ENCODE measurements at regions not wholly inside any gene's neighbourhood (a gene's known extent, or its start where the extent isn't known, plus 50 kb on each side); places are given as distances from the start of the nearest gene placed in this dataset.

DNA sequence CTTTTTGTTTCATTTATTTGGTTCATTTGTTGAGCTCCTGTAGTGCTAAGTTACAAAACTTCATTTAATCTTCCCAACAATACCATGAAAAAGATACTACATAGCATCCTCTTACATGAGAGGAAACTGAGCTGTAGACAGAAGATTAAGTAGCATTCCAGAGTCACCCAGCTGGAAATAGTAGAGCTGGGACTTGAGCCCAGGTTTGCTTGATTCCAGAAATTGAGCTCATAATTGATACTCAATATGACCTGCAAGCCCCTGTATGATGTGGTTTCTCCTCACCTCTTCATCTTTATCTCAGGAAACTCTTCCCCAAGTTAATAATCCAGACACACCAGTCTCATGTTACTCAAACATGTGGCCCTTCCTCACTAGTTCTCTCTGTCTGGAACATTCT, 87.0 kb upstream of the DAAM1 start:
- no peaks in the 10 kb centered on the region for H3K36me3 ChIP-seq
- intact Hi-C loops (cut with DNase I): no loop called here
- H3K27me3 ChIP-seq: peaks cover 0 to 7% (median 0%) of the 10 kb centered on the region in 4 donors

DNA sequence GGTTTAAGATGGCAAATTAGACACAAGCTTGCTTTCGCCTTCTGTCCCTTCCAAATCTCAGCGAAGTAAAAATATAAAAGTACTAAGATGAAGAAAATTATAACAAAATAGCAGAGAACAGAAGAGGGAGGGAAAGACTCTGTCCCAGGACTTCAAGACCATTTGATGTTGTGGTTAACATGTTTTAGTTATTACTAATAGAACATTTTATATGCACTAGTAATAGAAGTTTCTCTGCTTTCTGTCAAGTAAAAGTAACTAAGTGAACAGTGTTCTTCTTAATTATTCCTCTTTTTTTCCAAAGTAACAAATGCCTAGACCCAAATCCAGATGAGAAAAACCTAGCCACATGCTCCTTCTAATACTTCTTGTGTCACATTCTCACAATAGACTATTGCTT, 85.1 kb upstream of the DAAM1 start:
- Histone ChIP-seq H3K4me1 (no peaks in the 10 kb centered on the region), H3K9me3 (no peaks in the 10 kb centered on the region), H3K4me3 (no peak overlapping the region), H3K27me3 (peaks cover 0 to 7% (median 0%) of the 10 kb centered on the region in 4 donors), H3K27ac (no peak overlapping the region), H3K36me3 (no peaks in the 10 kb centered on the region)
- DNase-seq: no peak
- intact Hi-C loops (cut with DNase I): no loop called here
- TF ChIP-seq, protein P1, sequence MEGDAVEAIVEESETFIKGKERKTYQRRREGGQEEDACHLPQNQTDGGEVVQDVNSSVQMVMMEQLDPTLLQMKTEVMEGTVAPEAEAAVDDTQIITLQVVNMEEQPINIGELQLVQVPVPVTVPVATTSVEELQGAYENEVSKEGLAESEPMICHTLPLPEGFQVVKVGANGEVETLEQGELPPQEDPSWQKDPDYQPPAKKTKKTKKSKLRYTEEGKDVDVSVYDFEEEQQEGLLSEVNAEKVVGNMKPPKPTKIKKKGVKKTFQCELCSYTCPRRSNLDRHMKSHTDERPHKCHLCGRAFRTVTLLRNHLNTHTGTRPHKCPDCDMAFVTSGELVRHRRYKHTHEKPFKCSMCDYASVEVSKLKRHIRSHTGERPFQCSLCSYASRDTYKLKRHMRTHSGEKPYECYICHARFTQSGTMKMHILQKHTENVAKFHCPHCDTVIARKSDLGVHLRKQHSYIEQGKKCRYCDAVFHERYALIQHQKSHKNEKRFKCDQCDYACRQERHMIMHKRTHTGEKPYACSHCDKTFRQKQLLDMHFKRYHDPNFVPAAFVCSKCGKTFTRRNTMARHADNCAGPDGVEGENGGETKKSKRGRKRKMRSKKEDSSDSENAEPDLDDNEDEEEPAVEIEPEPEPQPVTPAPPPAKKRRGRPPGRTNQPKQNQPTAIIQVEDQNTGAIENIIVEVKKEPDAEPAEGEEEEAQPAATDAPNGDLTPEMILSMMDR (IDR thresholded peaks at IDR 0.05): no peak
- TF ChIP-seq POLR2A (IDR thresholded peaks at IDR 0.05): no peak
- 85 to 89% methylated on average over 2 of the region's 2 CpGs for WGBS, 2 donors

More for the DNA sequence above, 87.0 kb upstream of the DAAM1 start:
- H3K4me1 ChIP-seq: no peaks in the 10 kb centered on the region
- H3K9me3 ChIP-seq: no peaks in the 10 kb centered on the region
- no peak overlapping the region for H3K27ac ChIP-seq
- no peak for TF ChIP-seq POLR2A (IDR thresholded peaks at IDR 0.05)
- TF ChIP-seq, protein P1 (IDR thresholded peaks at IDR 0.05): no peak
- no peak for DNase-seq
- H3K4me3 ChIP-seq: no peak overlapping the region

DNA sequence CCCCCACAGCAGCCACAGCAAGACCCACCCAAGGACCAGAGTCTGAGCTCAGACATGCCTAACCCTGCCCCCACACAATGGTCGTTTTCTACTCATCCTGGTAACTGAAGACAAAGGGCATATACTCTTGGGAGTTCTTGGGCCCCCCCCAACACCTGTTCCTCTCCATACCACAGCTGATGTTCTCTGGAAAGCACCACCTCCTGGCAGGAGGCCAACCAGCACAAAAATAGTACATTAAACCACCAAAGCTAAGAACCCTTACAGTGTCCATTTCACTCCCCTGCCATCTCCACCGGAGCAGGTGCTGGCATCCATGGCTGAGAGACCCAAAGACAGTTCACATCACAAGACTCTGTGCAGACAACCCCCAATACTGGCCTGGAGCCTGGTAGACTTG, 80.6 kb upstream of the DAAM1 start:
- DNase-seq: no peak
- H3K27me3 ChIP-seq: no peaks in the 10 kb centered on the region
- no peak overlapping the region for H3K4me3 ChIP-seq
- WGBS, 2 donors: 38 to 71% methylated on average over 2 of the region's 2 CpGs
- no peaks in the 10 kb centered on the region for H3K36me3 ChIP-seq
- intact Hi-C loops (cut with DNase I): no loop called here
- H3K27ac ChIP-seq: no peak overlapping the region
- TF ChIP-seq, protein P1 (IDR thresholded peaks at IDR 0.05): no peak
- no peaks in the 10 kb centered on the region for H3K9me3 ChIP-seq
- no peaks in the 10 kb centered on the region for H3K4me1 ChIP-seq

DNA sequence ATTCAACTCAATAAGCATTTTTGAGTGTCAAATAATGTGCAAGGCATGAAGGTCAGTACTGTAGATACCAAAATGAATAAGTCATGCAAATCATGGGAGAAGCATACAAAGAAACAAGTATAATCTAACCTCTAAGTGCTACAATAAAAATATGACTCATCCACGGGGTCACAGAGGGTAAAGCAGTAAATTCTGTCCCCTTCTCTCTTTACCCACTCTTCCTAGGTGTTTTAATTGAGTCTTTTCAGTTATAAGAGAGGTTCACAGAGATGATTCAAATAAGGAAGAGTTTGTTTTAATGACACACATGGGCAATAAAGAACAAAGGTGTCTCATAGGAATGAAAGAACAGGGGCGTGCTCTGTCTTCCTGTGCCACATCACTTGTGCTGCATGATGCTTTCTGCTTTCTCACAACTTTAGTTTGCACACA, 71.5 kb upstream of the DAAM1 start:
- no peak for TF ChIP-seq POLR2A (IDR thresholded peaks at IDR 0.05)
- no peaks in the 10 kb centered on the region for H3K4me1 ChIP-seq
- DNase-seq: no peak
- H3K4me3 ChIP-seq: no peak overlapping the region
- H3K9me3 ChIP-seq: no peaks in the 10 kb centered on the region
- no peaks in the 10 kb centered on the region for H3K27me3 ChIP-seq
- intact Hi-C loops (cut with DNase I): no loop called here
- H3K27ac ChIP-seq: no peak overlapping the region
- no peaks in the 10 kb centered on the region for H3K36me3 ChIP-seq
- 45 to 56% methylated on average over 2 of the region's 2 CpGs for WGBS, 2 donors

DNA sequence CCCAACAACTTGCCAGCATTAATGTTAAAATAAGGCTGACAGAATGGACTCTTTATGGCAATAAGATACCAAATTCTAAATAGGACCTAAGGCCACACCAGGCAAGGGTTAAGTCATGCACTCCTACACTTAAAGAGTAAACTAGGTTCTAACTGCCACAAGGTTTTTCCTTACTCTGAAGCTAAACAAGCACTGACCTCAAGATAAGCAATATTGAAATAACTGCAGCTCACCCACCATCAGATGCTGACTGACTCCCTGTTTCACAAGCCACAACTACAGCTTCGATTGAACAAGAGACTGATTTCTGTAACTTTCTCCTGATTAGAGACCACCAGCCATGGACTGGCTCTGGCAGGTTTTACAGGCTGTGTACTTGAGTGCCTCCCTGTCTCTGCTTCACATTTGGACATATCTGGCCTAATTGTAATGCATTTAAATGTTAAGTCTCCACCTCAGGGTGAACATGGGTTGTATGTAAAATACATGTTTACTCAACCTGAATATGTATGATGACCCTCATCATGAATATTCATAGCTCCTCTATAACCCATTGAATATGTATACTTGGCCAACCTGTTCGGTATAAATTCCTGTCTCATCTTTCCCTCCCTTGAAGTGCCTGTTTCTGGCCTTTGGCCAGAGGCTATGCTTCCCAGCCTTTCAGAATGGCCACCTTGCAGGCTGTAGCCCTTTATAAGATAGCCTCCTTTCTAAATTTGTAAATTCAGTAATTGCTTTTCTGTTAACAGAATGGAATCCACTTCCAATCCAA, 70.5 kb upstream of the DAAM1 start:
- 53 to 64% methylated on average over 2 of the region's 2 CpGs for WGBS, 2 donors
- H3K36me3 ChIP-seq: no peaks in the 10 kb centered on the region
- H3K4me3 ChIP-seq: no peak overlapping the region
- H3K9me3 ChIP-seq: no peaks in the 10 kb centered on the region
- TF ChIP-seq POLR2A (IDR thresholded peaks at IDR 0.05): no peak
- TF ChIP-seq, protein P1 (IDR thresholded peaks at IDR 0.05): no peak
- no peaks in the 10 kb centered on the region for H3K4me1 ChIP-seq
- H3K27ac ChIP-seq: no peak overlapping the region
- intact Hi-C loops (cut with DNase I): no loop called here
- no peaks in the 10 kb centered on the region for H3K27me3 ChIP-seq
- DNase-seq: no peak

DNA sequence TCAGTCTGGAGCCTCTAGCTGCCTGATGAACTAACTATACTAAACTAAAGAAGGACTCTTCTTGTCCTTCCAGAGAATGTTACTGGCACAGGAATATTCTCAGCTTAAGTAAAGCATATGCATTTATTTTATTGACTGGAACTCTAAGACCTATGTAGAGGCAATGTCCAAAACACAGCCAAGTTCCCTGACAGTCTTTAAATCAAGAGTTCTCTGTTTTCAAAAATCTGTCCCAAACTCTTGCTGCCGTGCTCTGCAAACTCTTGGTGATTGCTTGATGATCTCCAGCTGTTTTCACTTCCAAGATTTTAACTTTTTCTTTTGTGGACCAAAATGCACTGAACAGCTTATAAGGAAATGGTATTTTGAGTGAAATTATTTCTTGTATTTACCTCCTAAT, 67.5 kb upstream of the DAAM1 start:
- Histone ChIP-seq H3K36me3 (no peaks in the 10 kb centered on the region), H3K4me3 (no peak overlapping the region), H3K4me1 (no peaks in the 10 kb centered on the region), H3K27me3 (no peaks in the 10 kb centered on the region), H3K9me3 (no peaks in the 10 kb centered on the region), H3K27ac (no peak overlapping the region)
- WGBS, 2 donors: 0 to 53% methylated on average over 1 of the region's 1 CpG
- no peak for DNase-seq
- intact Hi-C loops (cut with DNase I): no loop called here
- TF ChIP-seq, protein P1 (IDR thresholded peaks at IDR 0.05): no peak
- no peak for TF ChIP-seq POLR2A (IDR thresholded peaks at IDR 0.05)
